Brain microvascular endothelial cell (primary cell): ENCODE measurements at regions not wholly inside any gene's neighbourhood (a gene's known extent, or its start where the extent isn't known, plus 50 kb on each side); places are given as distances from the start of the nearest gene placed in this dataset.

Experiments
- DNase-seq: peaks from one replicate; pipeline ENCODE4 v3.0.0-alpha.2; 2020
- H3K27ac ChIP-seq: fragments of 250-450 bp; sonication (Bioruptor Pico); 2 replicates; pipeline ENCODE4 v1.5.1; 2020; ENCODE audit warnings: mild to moderate bottlenecking, moderate library complexity
- H3K27me3 ChIP-seq: fragments of 250-450 bp; sonication (Bioruptor Pico); replicated peaks from 2 replicates; pipeline ENCODE4 v1.5.1; 2020; ENCODE audit warnings: mild to moderate bottlenecking
- H3K36me3 ChIP-seq: fragments of 250-450 bp; sonication (Bioruptor Pico); replicated peaks from 2 replicates; pipeline ENCODE4 v1.5.1; 2020; ENCODE audit warnings: mild to moderate bottlenecking
- H3K4me3 ChIP-seq: 2 replicates; pipeline ENCODE4 v1.5.1; 2011; ENCODE audit warnings: low read depth, mild to moderate bottlenecking, control low read depth, low read length, moderate library complexity
- in situ Hi-C: cut with HindIII; loops from 2 replicates; pipeline ENCODE4 v1.10.0; 2017; ENCODE audit warnings: low sequenced_read_pairs, low pct_ligation_motif_present
- TF ChIP-seq, protein P1 (sequence below): IDR thresholded peaks from 2 replicates; pipeline ENCODE4 v1.5.1; 2011; ENCODE audit warnings: low read depth, mild to moderate bottlenecking, moderate library complexity, low read length, control low read depth, inconsistent platforms; ENCODE audit errors: missing control alignments

- no peaks in the 10 kb centered on the region for H3K36me3 ChIP-seq
- in situ Hi-C loops, result no loop called here
- H3K27me3 ChIP-seq, result no peaks in the 10 kb centered on the region
- TF ChIP-seq, protein P1, sequence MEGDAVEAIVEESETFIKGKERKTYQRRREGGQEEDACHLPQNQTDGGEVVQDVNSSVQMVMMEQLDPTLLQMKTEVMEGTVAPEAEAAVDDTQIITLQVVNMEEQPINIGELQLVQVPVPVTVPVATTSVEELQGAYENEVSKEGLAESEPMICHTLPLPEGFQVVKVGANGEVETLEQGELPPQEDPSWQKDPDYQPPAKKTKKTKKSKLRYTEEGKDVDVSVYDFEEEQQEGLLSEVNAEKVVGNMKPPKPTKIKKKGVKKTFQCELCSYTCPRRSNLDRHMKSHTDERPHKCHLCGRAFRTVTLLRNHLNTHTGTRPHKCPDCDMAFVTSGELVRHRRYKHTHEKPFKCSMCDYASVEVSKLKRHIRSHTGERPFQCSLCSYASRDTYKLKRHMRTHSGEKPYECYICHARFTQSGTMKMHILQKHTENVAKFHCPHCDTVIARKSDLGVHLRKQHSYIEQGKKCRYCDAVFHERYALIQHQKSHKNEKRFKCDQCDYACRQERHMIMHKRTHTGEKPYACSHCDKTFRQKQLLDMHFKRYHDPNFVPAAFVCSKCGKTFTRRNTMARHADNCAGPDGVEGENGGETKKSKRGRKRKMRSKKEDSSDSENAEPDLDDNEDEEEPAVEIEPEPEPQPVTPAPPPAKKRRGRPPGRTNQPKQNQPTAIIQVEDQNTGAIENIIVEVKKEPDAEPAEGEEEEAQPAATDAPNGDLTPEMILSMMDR, result no peak
- no peak for DNase-seq
- no peak overlapping the region for H3K27ac ChIP-seq
- no peak overlapping the region for H3K4me3 ChIP-seq
Observed at GRCh38 chrX:88526385-88526784, 220.6 kb upstream of the CPXCR1 start.

- H3K4me3 ChIP-seq, result no peak overlapping the region
- no peak for DNase-seq
- no peaks in the 10 kb centered on the region for H3K36me3 ChIP-seq
- no peak overlapping the region for H3K27ac ChIP-seq
- TF ChIP-seq, protein P1, result no peak
- H3K27me3 ChIP-seq, result no peaks in the 10 kb centered on the region
- in situ Hi-C loops, result no loop called here
Observed at GRCh38 chrX:88558421-88558820, 188.6 kb upstream of the CPXCR1 start.

- Histone ChIP-seq H3K36me3 (no peaks in the 10 kb centered on the region), H3K4me3 (no peak overlapping the region), H3K27me3 (no peaks in the 10 kb centered on the region), H3K27ac (no peak overlapping the region)
- in situ Hi-C loops, result no loop called here
- no peak for DNase-seq
- TF ChIP-seq, protein P1, result no peak
Observed at GRCh38 chrX:88560673-88561330, 186.2 kb upstream of the CPXCR1 start.

DNA sequence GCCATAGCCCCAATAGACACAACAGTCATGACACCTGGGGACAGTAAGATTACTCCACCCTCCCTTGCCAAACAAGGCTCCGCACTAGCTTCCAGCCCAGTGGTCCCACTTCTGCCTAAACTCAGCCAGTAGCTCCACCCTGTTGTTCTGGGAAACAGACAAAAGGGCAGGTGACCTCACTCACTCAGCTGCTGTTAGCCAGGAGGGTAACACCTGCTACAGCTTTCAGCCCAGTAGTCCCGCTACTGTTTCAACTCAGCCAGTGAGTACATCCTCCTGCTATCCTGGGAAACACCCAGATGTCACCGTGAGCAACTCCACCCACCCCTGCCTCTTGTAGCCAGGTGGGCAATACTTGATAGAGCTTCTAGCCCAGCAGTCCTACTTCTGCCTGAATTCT lies 162.7 kb upstream of the CPXCR1 start:
- Histone ChIP-seq H3K27me3 (no peaks in the 10 kb centered on the region), H3K4me3 (no peak overlapping the region), H3K36me3 (no peaks in the 10 kb centered on the region), H3K27ac (no peak overlapping the region)
- in situ Hi-C loops, result no loop called here
- no peak for DNase-seq
- TF ChIP-seq, protein P1, result no peak

DNA sequence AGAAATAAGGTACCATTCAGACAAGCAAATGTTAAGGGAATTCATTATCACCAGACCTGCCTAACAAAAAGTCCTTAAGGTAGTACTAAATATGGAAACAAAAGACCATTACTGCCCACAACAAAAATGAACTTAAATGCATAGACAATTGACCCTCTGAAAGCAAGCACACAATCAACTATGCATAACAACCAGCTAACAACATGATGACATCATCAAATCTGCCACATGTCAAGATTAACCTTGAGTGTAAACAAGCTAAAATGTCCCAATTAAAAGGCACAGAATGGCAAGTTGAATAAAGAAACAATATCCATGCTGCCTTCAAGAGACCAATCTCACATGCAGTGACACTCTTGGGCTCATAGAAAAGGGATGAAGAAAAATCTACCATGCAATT lies 160.7 kb upstream of the CPXCR1 start:
- Histone ChIP-seq H3K27ac (no peak overlapping the region), H3K4me3 (no peak overlapping the region), H3K27me3 (no peaks in the 10 kb centered on the region), H3K36me3 (no peaks in the 10 kb centered on the region)
- DNase-seq, result no peak
- in situ Hi-C loops, result no loop called here
- TF ChIP-seq, protein P1, result no peak

DNA sequence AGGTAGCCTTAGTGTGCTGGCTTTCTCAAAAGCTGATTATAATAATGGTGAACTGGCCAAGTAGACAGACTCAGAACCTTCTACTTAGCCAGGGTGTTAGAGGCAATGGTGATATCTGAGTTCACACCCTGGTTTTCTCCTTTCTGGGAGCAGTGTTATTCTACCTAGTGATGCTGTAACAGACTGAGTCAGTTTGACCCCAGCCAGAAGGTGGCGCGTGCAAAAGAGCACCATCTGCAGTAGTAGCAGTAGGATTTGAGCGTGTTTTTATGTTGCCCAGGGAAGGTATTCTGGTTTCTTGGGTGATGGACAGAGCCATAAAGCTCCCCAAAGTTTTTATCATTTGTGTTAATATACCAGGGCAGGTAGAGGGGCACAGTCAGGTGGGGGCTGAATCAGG lies 143.8 kb upstream of the CPXCR1 start:
- no peaks in the 10 kb centered on the region for H3K36me3 ChIP-seq
- in situ Hi-C loops, result no loop called here
- no peak for DNase-seq
- H3K4me3 ChIP-seq, result no peak overlapping the region
- H3K27ac ChIP-seq, result no peak overlapping the region
- TF ChIP-seq, protein P1, result no peak
- no peaks in the 10 kb centered on the region for H3K27me3 ChIP-seq
